GM12878 (cell line): ENCODE measurements at regions not wholly inside any gene's neighbourhood (a gene's known extent, or its start where the extent isn't known, plus 50 kb on each side); places are given as distances from the start of the nearest gene placed in this dataset.
A peak's percentile ranks its signal among the peaks of the same experiment; 100 is the strongest.

Source experiments
- ATAC-seq: fragments of 200-7000 bp; cut with Tn5 transposase; 3 replicates; pipeline ENCODE4 v1.9.1; 2020; ENCODE audit warnings: mild to moderate bottlenecking, moderate library complexity
- BruUV-seq: library from RNA; stranded (reverse); fragments of 400-500 nt; replicated peaks from 2 replicates; lab custom pipeline; 2021; lab: Mats Ljungman, UMichigan
- CTCF ChIA-PET: fragments of 300-600 bp; sonication (Branson Sonifier 250); formaldehyde crosslinking; extraction: SDS; loops from one replicate; lab custom pipeline; 2021; ENCODE audit warnings: inconsistent platforms; lab: Yijun Ruan, JAX
- POLR2A ChIA-PET: fragments of 350-600 bp; formaldehyde crosslinking; extraction: SDS; loops from one replicate; lab custom pipeline; 2021; ENCODE audit warnings: inconsistent platforms; lab: Charles Lee
- RAD21 ChIA-PET: fragments of 300-600 bp; sonication (Branson Sonifier 250); formaldehyde crosslinking; loops from one replicate; lab custom pipeline; 2023; ENCODE audit warnings: antibody characterized with exemption; ENCODE audit not compliant: unreplicated experiment; lab: Charles Lee
- SMC1A ChIA-PET: fragments of 300-600 bp; sonication (Branson Sonifier 250); formaldehyde crosslinking; loops from one replicate; lab custom pipeline; 2023; ENCODE audit not compliant: unreplicated experiment, uncharacterized antibody; lab: Charles Lee
- DNase-seq: peaks from one replicate; pipeline ENCODE4 v3.0.0-alpha.2; 2011; ENCODE audit warnings: low read depth, low spot score
- FAIRE-seq: peaks from 3 replicates; lab custom pipeline; 2011; peaks lifted over from hg19 to GRCh38; lab: Jason Lieb, UNC
- H2AFZ ChIP-seq: 2 replicates; pipeline ENCODE4 v1.6.0; 2011; ENCODE audit warnings: low read depth, low read length, control low read depth; ENCODE audit not compliant: control insufficient read depth
- H3K27ac ChIP-seq: 2 replicates; pipeline ENCODE4 v1.5.1; 2011; ENCODE audit warnings: control low read depth; ENCODE audit not compliant: control insufficient read depth, insufficient read depth
- H3K27me3 ChIP-seq, 2 experiments: replicated peaks in 1 of 2; 2 replicates each; pipeline versions ENCODE4 v1.6.0 to v1.6.1; 2011; ENCODE audit warnings: low read length in 1 of 2; ENCODE audit not compliant: control insufficient read depth in 2 of 2, insufficient read depth in 2 of 2
- H3K36me3 ChIP-seq, 2 experiments: 2 replicates each; pipeline ENCODE4 v1.5.1; 2011; ENCODE audit warnings: low read length in 1 of 2; ENCODE audit not compliant: control insufficient read depth in 2 of 2, insufficient read depth in 2 of 2
- H3K4me1 ChIP-seq: 2 replicates; pipeline ENCODE4 v1.6.1; 2011; ENCODE audit warnings: mild to moderate bottlenecking, low read length, moderate library complexity, mixed read lengths; ENCODE audit not compliant: control insufficient read depth, insufficient read depth
- H3K4me2 ChIP-seq: 2 replicates; pipeline ENCODE4 v1.6.0; 2011; ENCODE audit warnings: control low read depth; ENCODE audit not compliant: control insufficient read depth, insufficient read depth
- H3K4me3 ChIP-seq: fragments of 200-600 bp; sonication (generic); 2 replicates; pipeline ENCODE4 v1.5.1; 2016
- H3K79me2 ChIP-seq: 2 replicates; pipeline ENCODE4 v1.6.0; 2011; ENCODE audit warnings: low read length; ENCODE audit not compliant: control insufficient read depth, insufficient read depth
- H3K9ac ChIP-seq: 2 replicates; pipeline ENCODE4 v1.8.0; 2011; ENCODE audit warnings: low read length, control low read depth, mixed read lengths; ENCODE audit not compliant: control insufficient read depth, insufficient read depth
- H3K9me3 ChIP-seq: replicated peaks from 3 replicates; pipeline ENCODE4 v1.5.1; 2011; ENCODE audit warnings: mild to moderate bottlenecking, low read length; ENCODE audit not compliant: control insufficient read depth, insufficient read depth
- H4K20me1 ChIP-seq: 2 replicates; pipeline ENCODE4 v1.6.0; 2011; ENCODE audit not compliant: control insufficient read depth, insufficient read depth
- BMI1 ChIP-seq: fragments of 450-650 bp; IDR thresholded peaks from 2 replicates; pipeline ENCODE4 v1.6.1; 2016; ENCODE audit warnings: mild to moderate bottlenecking, moderate library complexity, borderline replicate concordance
- CHD2 ChIP-seq: IDR thresholded peaks from 2 replicates; pipeline ENCODE4 v1.6.1; 2011; ENCODE audit warnings: low read depth, low read length, improper control_type of control experiment, borderline replicate concordance
- EP300 ChIP-seq, 2 experiments: fragments of 150-350 bp in 1 of 2; IDR thresholded peaks; 2 replicates each; pipeline ENCODE4 v1.6.1; 2011 to 2012; ENCODE audit warnings: low read depth in 2 of 2, low read length in 2 of 2, borderline replicate concordance in 1 of 2, improper control_type of control experiment in 1 of 2, inconsistent platforms in 1 of 2; ENCODE audit not compliant: control insufficient read depth in 1 of 2
- LARP7 ChIP-seq: fragments of 450-650 bp; IDR thresholded peaks from 2 replicates; pipeline ENCODE4 v1.6.1; 2017; ENCODE audit warnings: mild to moderate bottlenecking
- MTA2 ChIP-seq: fragments of 450-650 bp; IDR thresholded peaks from 2 replicates; pipeline ENCODE4 v1.6.1; 2016; ENCODE audit warnings: low read depth, mild to moderate bottlenecking, moderate library complexity
- MXI1 ChIP-seq: fragments of 150-350 bp; IDR thresholded peaks from 2 replicates; pipeline ENCODE4 v1.6.1; 2011; ENCODE audit warnings: low read depth, mild to moderate bottlenecking, inconsistent platforms, low read length, improper control_type of control experiment
- MYC ChIP-seq: IDR thresholded peaks from 2 replicates; pipeline ENCODE4 v1.6.1; 2011; ENCODE audit warnings: mild to moderate bottlenecking, low read length, moderate library complexity, inconsistent platforms; ENCODE audit not compliant: insufficient read depth, insufficient replicate concordance, insufficient read length, severe bottlenecking
- ZSCAN29 ChIP-seq: fragments of 450-650 bp; IDR thresholded peaks from 2 replicates; pipeline ENCODE4 v1.6.1; 2017; ENCODE audit warnings: mild to moderate bottlenecking, moderate library complexity
- WGBS: methylation state at CpG from one replicate; pipeline ENCODE4 v1.1.6; 2016; ENCODE audit warnings: low lambda C conversion rate; ENCODE audit not compliant: insufficient replicate concordance, insufficient coverage; ENCODE audit errors: missing lambda C conversion rate; 5-methylcytosine and 5-hydroxymethylcytosine counted together
- in situ Hi-C: fragments of 300-500 bp; cut with MboI; formaldehyde crosslinking; loops from 9 replicates; pipeline ENCODE4 v1.14.3; 2018; ENCODE audit warnings: mixed read lengths
- intact Hi-C: fragments of 100-400 bp; cut with micrococcal nuclease; formaldehyde crosslinking; loops from one replicate; pipeline ENCODE4 v1.14.2; 2022; ENCODE audit not compliant: unreplicated experiment
- TF ChIP-seq, protein P1 (sequence below): fragments of 150-350 bp; IDR thresholded peaks from 2 replicates; pipeline ENCODE4 v1.6.1; 2016; ENCODE audit warnings: low read depth, low read length
- TF ChIP-seq, protein P2 (sequence below): fragments of 450-650 bp; IDR thresholded peaks from 2 replicates; pipeline ENCODE4 v1.6.1; 2017; ENCODE audit warnings: mild to moderate bottlenecking, moderate library complexity
- TF ChIP-seq, protein P3 (sequence below): IDR thresholded peaks from 2 replicates; pipeline ENCODE4 v1.6.1; 2011; ENCODE audit warnings: borderline replicate concordance, low read depth, mild to moderate bottlenecking, moderate library complexity, mixed read lengths, low read length; ENCODE audit not compliant: insufficient read depth; ENCODE audit errors: extremely low read length

DNA sequence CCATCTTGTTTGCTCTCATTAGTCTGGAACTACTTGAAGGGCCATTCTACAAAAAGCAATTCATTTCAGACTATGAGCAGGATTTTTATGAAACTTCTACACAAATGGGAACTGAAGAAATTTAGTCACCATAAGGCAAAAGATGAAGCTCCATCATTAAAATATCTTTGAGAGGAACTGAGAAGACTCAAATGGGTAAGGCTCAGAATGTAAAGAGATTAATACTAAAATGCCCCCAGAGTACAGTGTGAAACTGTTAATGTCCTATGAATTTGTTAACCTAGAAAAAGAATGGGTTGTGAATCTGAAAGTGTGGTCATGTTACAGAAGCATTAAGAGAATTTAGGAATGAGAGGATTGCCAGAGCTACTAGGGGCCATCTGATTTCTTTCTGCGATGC lies 77.9 kb upstream of the SLC7A11 start:
- ChIA-PET RAD21 (interaction anchor here (1.0 kb wide), 2 partner anchors 21 to 87 kb away, joined by 3 read pairs; no protein-coding TSS in a partner anchor), POLR2A (no interaction called here), CTCF (interaction anchor here (0.6 to 1.5 kb wide), 4 partner anchors 9 to 170 kb away, joined by 3 to 5 read pairs (median 4); no protein-coding TSS in a partner anchor), SMC1A (interaction anchor here (1.0 to 1.8 kb wide), 7 partner anchors 7 to 130 kb away, joined by 3 to 5 read pairs (median 3); no protein-coding TSS in a partner anchor)
- no peak overlapping the region for H3K4me3 ChIP-seq
- BruUV-seq, result no TSS peak
- H2AFZ ChIP-seq, result no peak overlapping the region
- H3K4me2 ChIP-seq, result no peak overlapping the region
- DNase-seq (no peak), FAIRE-seq (no peak), ATAC-seq (peak; percentile 43)
- no peak overlapping the region for H3K9ac ChIP-seq
- no peaks in the 10 kb centered on the region; the same call in 2 of the 3 replicates for H3K9me3 ChIP-seq
- 50% methylated on average over 1 of the region's 1 CpG for WGBS
- no peaks in the 10 kb centered on the region for H3K27me3 ChIP-seq
- intact Hi-C loops (no loop called here), in situ Hi-C loops (no loop called here)
- H3K79me2 ChIP-seq, result no peaks in the 10 kb centered on the region
- H4K20me1 ChIP-seq, result no peaks in the 10 kb centered on the region
- H3K4me1 ChIP-seq, result no peaks in the 10 kb centered on the region
- no peaks in the 10 kb centered on the region for H3K36me3 ChIP-seq
- no peak overlapping the region for H3K27ac ChIP-seq
- TF ChIP-seq, protein P1, sequence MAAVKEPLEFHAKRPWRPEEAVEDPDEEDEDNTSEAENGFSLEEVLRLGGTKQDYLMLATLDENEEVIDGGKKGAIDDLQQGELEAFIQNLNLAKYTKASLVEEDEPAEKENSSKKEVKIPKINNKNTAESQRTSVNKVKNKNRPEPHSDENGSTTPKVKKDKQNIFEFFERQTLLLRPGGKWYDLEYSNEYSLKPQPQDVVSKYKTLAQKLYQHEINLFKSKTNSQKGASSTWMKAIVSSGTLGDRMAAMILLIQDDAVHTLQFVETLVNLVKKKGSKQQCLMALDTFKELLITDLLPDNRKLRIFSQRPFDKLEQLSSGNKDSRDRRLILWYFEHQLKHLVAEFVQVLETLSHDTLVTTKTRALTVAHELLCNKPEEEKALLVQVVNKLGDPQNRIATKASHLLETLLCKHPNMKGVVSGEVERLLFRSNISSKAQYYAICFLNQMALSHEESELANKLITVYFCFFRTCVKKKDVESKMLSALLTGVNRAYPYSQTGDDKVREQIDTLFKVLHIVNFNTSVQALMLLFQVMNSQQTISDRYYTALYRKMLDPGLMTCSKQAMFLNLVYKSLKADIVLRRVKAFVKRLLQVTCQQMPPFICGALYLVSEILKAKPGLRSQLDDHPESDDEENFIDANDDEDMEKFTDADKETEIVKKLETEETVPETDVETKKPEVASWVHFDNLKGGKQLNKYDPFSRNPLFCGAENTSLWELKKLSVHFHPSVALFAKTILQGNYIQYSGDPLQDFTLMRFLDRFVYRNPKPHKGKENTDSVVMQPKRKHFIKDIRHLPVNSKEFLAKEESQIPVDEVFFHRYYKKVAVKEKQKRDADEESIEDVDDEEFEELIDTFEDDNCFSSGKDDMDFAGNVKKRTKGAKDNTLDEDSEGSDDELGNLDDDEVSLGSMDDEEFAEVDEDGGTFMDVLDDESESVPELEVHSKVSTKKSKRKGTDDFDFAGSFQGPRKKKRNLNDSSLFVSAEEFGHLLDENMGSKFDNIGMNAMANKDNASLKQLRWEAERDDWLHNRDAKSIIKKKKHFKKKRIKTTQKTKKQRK, result no peak
- TF ChIP-seq MTA2 (peak; percentile 62; the same call in 1 of the 2 replicates), BMI1 (no peak), MXI1 (no peak), MYC (no peak), LARP7 (no peak), CHD2 (no peak), EP300 (IDR thresholded peaks at IDR 0.05; ENCODE audit: borderline replicate concordance in 1 of 2, control insufficient read depth in 1 of 2, low read depth in 2 of 2, low read length in 2 of 2) (0 out of 4 replicates have a peak, but pooled peaks of 1 of the 2 experiments have one; percentile 13), ZSCAN29 (no peak)
- TF ChIP-seq, protein P2, sequence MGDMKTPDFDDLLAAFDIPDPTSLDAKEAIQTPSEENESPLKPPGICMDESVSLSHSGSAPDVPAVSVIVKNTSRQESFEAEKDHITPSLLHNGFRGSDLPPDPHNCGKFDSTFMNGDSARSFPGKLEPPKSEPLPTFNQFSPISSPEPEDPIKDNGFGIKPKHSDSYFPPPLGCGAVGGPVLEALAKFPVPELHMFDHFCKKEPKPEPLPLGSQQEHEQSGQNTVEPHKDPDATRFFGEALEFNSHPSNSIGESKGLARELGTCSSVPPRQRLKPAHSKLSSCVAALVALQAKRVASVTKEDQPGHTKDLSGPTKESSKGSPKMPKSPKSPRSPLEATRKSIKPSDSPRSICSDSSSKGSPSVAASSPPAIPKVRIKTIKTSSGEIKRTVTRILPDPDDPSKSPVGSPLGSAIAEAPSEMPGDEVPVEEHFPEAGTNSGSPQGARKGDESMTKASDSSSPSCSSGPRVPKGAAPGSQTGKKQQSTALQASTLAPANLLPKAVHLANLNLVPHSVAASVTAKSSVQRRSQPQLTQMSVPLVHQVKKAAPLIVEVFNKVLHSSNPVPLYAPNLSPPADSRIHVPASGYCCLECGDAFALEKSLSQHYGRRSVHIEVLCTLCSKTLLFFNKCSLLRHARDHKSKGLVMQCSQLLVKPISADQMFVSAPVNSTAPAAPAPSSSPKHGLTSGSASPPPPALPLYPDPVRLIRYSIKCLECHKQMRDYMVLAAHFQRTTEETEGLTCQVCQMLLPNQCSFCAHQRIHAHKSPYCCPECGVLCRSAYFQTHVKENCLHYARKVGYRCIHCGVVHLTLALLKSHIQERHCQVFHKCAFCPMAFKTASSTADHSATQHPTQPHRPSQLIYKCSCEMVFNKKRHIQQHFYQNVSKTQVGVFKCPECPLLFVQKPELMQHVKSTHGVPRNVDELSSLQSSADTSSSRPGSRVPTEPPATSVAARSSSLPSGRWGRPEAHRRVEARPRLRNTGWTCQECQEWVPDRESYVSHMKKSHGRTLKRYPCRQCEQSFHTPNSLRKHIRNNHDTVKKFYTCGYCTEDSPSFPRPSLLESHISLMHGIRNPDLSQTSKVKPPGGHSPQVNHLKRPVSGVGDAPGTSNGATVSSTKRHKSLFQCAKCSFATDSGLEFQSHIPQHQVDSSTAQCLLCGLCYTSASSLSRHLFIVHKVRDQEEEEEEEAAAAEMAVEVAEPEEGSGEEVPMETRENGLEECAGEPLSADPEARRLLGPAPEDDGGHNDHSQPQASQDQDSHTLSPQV, result no peak
- TF ChIP-seq, protein P3, sequence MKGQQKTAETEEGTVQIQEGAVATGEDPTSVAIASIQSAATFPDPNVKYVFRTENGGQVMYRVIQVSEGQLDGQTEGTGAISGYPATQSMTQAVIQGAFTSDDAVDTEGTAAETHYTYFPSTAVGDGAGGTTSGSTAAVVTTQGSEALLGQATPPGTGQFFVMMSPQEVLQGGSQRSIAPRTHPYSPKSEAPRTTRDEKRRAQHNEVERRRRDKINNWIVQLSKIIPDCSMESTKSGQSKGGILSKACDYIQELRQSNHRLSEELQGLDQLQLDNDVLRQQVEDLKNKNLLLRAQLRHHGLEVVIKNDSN, result no peak
